Breast epithelium (tissue), 4 donors: ENCODE measurements at regions not wholly inside any gene's neighbourhood (a gene's known extent, or its start where the extent isn't known, plus 50 kb on each side); places are given as distances from the start of the nearest gene placed in this dataset.
"Not testable (repeated sequence)": the region's sequence is repeated elsewhere in the genome, so short reads cannot be mapped to it uniquely, and the experiment has no call there.

Source experiments
- DNase-seq, 2 donors: peaks; one replicate each; pipeline ENCODE4 v3.0.0-alpha.2; 2019; ENCODE audit warnings: low spot score in 2 of 2
- H3K27ac ChIP-seq, 2 donors: fragments of 200-600 bp; sonication (generic) in 1 of 2; one replicate each; pipeline ENCODE4 v1.5.1; 2016 to 2019; ENCODE audit warnings: mild to moderate bottlenecking in 1 of 2
- H3K27me3 ChIP-seq, 2 donors: fragments of 200-600 bp; sonication (generic) in 1 of 2; one replicate each; pipeline versions ENCODE4 v1.5.1 to v1.6.0; 2017 to 2019; ENCODE audit warnings: control low read depth in 1 of 2, mild to moderate bottlenecking in 1 of 2
- H3K36me3 ChIP-seq: fragments of 200-600 bp; one replicate; pipeline ENCODE4 v1.5.1; 2019
- H3K4me1 ChIP-seq, 2 donors: fragments of 200-600 bp; sonication (generic); one replicate each; pipeline ENCODE4 v1.5.1; 2016 to 2019; ENCODE audit warnings: control low read depth in 1 of 2
- H3K4me3 ChIP-seq, 3 donors: fragments of 200-600 bp; sonication (generic); 1 replicate in 2 of 3; 2 replicates in 1 of 3; pipeline ENCODE4 v1.5.1; 2016 to 2019; ENCODE audit warnings: mild to moderate bottlenecking in 3 of 3, moderate library complexity in 2 of 3
- H3K9me3 ChIP-seq, 2 donors: fragments of 200-600 bp; sonication (generic) in 1 of 2; one replicate each; pipeline ENCODE4 v1.5.1; 2016 to 2019; ENCODE audit warnings: control low read depth in 1 of 2
- CTCF ChIP-seq, 3 donors: fragments of 450-650 bp; IDR thresholded peaks; one replicate each; pipeline ENCODE4 v1.5.1; 2016 to 2017; ENCODE audit warnings: antibody characterized with exemption in 3 of 3, mild to moderate bottlenecking in 3 of 3, moderate library complexity in 3 of 3
- POLR2A ChIP-seq: fragments of 450-650 bp; IDR thresholded peaks from one replicate; pipeline ENCODE4 v1.6.1; 2016; ENCODE audit warnings: antibody characterized with exemption, mild to moderate bottlenecking, moderate library complexity
- POLR2AphosphoS5 ChIP-seq, 3 donors: sonication (generic); formaldehyde crosslinking; IDR thresholded peaks; one replicate each; pipeline ENCODE4 v1.6.1; 2017; ENCODE audit warnings: antibody characterized with exemption in 3 of 3
- intact Hi-C: fragments of 100-400 bp; cut with DNase I; formaldehyde crosslinking; loops from one replicate; pipeline ENCODE4 v1.15.1; 2023; ENCODE audit warnings: low total_unique reads

DNA sequence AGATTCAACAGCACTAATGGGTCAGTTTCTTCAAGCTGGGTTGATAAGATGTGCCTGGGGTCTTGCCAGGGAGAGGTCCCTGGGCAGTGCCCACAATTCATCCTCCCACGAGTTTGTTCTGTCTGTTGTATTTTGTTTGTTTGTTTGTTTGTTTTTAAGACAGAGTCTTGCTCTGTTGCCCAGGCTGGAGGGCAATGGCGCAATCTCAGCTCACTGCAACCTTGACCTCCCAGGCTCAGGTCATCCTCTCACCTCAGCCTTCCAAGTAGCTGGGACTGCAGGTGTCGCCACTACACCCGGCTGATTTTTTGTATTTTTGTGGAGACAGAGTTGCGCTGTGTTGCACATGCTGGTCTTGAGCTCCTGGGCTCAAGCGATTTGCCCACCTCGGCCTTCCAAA lies 120.1 kb downstream of the NUFIP1 start:
- Histone ChIP-seq H3K4me1 (no peaks in the 10 kb centered on the region), H3K36me3 (no peaks in the 10 kb centered on the region), H3K27me3 (no peaks in the 10 kb centered on the region), H3K4me3 (no peak overlapping the region), H3K9me3 (no peaks in the 10 kb centered on the region), H3K27ac (no peak overlapping the region)
- TF ChIP-seq POLR2A, result no peak
- TF ChIP-seq POLR2AphosphoS5 (IDR thresholded peaks at IDR 0.05), result no peak
- TF ChIP-seq CTCF (IDR thresholded peaks at IDR 0.05), result no peak
- DNase-seq, result no peak
- intact Hi-C loops, result no loop called here

DNA sequence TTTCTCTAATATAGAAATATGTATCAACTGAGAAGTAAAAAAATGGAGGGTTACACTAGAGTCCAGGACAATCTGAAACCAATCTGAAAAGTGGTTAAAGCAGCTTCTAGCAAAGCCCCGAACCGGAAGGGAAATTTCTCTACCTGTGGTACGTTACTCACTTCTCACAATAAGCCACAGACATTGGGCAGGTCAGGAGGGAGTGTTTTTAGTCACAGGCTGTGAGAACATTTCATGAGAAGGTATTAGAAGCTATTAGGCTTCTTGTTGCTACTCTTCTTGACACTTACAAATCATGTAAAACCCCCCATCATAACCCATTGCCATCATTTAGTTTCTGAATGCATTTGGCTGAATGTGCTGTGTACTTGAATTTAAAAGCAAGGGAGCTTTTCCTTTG lies 120.9 kb downstream of the NUFIP1 start:
- Histone ChIP-seq H3K27ac (no peak overlapping the region), H3K9me3 (no peaks in the 10 kb centered on the region), H3K4me1 (no peaks in the 10 kb centered on the region), H3K27me3 (no peaks in the 10 kb centered on the region), H3K36me3 (no peaks in the 10 kb centered on the region), H3K4me3 (no peak overlapping the region)
- DNase-seq, result no peak
- TF ChIP-seq CTCF (IDR thresholded peaks at IDR 0.05) (no peak), POLR2A (no peak)
- intact Hi-C loops, result no loop called here

DNA sequence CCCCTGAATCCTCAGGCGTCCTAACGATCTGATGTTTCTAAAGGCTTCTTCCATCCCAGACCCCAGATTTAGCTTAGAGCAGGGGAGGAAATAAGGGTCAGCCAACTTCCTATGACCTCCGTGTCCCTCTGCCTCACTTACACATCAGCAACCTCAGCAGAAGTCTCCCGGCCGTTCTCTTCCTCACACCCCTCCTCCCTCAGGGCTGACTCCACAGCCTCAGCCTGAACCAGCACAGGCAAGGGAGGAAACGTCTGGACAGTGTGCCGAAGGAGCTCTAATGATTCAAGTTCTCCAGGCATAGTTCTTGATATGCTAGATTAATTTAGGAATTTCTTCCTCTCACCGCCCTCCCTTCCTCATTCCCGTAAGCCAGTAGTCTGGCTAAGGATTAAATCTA lies 121.4 kb downstream of the NUFIP1 start:
- no peak for DNase-seq
- Histone ChIP-seq H3K36me3 (no peaks in the 10 kb centered on the region), H3K27me3 (no peaks in the 10 kb centered on the region), H3K27ac (no peak overlapping the region), H3K4me1 (no peaks in the 10 kb centered on the region), H3K9me3 (no peaks in the 10 kb centered on the region), H3K4me3 (no peak overlapping the region)
- intact Hi-C loops, result no loop called here
- TF ChIP-seq CTCF (IDR thresholded peaks at IDR 0.05) (no peak), POLR2A (no peak), POLR2AphosphoS5 (IDR thresholded peaks at IDR 0.05) (no peak)

DNA sequence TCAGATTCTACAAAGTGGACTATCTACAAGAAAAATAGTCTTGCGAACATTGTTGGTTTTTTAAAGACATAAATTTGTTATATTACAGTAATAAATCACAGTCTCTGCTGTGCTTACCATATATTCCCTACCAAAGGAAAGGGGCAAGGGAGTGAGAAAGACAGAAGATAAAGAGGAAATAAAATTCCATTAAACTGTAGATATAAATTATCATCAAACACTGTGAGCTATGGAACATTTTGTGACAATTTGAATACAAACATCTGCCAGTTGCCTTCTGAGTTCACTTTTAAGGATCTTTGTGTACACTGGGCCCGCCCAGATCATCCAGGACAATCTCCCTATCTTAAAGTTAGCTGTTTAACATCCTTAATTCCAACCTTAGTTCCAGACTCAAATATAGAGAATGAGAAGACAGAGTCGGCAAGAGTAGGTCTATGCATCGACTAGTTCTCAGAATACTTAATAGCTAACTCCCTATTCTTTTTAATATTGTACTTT lies 122.8 kb downstream of the NUFIP1 start:
- no peaks in the 10 kb centered on the region for H3K4me1 ChIP-seq
- no peaks in the 10 kb centered on the region for H3K36me3 ChIP-seq
- no peak overlapping the region for H3K4me3 ChIP-seq
- H3K27ac ChIP-seq, result no peak overlapping the region
- H3K27me3 ChIP-seq, result no peaks in the 10 kb centered on the region
- intact Hi-C loops, result no loop called here
- no peak for DNase-seq
- H3K9me3 ChIP-seq, result no peaks in the 10 kb centered on the region
- TF ChIP-seq POLR2A, result no peak
- no peak for TF ChIP-seq POLR2AphosphoS5 (IDR thresholded peaks at IDR 0.05)
- no peak for TF ChIP-seq CTCF (IDR thresholded peaks at IDR 0.05)

DNA sequence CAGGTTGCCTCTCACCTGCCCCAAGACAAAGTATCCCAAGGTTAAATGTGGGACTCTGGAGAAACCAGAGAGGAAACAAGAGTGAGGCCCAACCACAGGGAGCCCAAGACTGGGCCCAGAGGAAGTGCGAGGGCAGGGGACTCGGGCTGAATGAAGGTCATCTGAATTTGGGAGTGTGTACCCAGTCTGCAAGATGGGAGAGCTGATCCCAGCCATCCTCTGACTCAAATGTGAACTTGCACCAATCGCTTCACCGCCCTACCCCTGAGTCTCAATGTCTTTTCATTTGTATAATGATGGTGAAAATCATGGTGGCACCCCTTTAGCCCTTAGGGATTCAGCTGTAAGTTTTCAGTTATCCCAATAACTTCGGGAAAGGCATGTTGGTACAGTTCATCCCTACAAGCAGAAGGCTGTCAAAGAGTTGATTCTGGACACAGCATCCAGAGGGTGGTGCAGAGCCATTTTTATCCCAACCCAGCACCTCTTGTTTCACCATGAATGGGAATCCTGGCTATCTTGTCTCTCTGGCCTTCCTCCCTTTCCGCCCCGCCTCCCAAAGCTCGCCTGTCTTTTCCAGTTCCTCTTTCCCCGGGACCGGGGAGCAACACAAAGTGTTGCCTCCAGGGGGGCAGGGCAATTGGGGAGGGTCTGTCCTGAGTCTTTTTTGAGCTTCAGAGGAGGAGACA lies 123.4 kb downstream of the NUFIP1 start:
- Histone ChIP-seq H3K27ac (no peak overlapping the region), H3K9me3 (no peaks in the 10 kb centered on the region), H3K4me1 (no peaks in the 10 kb centered on the region), H3K27me3 (no peaks in the 10 kb centered on the region), H3K4me3 (no peak overlapping the region), H3K36me3 (no peaks in the 10 kb centered on the region)
- no peak for DNase-seq
- TF ChIP-seq CTCF (IDR thresholded peaks at IDR 0.05), result no peak
- TF ChIP-seq POLR2A, result no peak
- TF ChIP-seq POLR2AphosphoS5 (IDR thresholded peaks at IDR 0.05), result no peak
- intact Hi-C loops, result no loop called here

DNA sequence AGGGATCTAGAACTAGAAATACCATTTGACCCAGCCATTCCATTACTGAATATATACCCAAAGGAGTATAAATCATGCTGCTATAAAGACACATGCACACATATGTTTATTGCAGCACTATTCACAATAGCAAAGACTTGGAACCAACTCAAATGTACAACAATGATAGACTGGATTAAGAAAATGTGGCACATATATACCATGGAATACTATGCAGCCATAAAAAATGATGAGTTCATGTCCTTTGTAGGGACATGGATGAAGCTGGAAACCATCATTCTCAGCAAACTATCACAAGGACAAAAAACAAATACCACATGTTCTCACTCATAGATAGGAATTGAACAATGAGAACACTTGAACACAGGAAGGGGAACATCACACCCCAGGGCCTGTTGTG lies 125.6 kb downstream of the NUFIP1 start:
- H3K4me1 ChIP-seq, H3K9me3 ChIP-seq, intact Hi-C loops: not testable (repeated sequence)

More for the DNA sequence above, 125.6 kb downstream of the NUFIP1 start:
- not testable (repeated sequence) for DNase-seq, H3K36me3 ChIP-seq, H3K27ac ChIP-seq, H3K4me3 ChIP-seq, H3K27me3 ChIP-seq
